HG02970 (cell line): ENCODE measurements at regions not wholly inside any gene's neighbourhood (a gene's known extent, or its start where the extent isn't known, plus 50 kb on each side); places are given as distances from the start of the nearest gene placed in this dataset.

Experiments used
- ATAC-seq: cut with Tn5 transposase; IDR thresholded peaks from one replicate; pipeline ENCODE4 v1.9.1; 2021; ENCODE audit warnings: mild to moderate bottlenecking, moderate library complexity, moderate number of reproducible peaks; ENCODE audit not compliant: unreplicated experiment, low FRiP score

- ATAC-seq: no peak
These were observed 1175.4 kb upstream of the TENM4 start for GRCh38 chr11:80616070-80616800.

- ATAC-seq: no peak
These were observed 1172.8 kb upstream of the TENM4 start for GRCh38 chr11:80613655-80614054.

GRCh38 chr11:80610516-80610915, 1169.7 kb upstream of the TENM4 start:
- ATAC-seq: no peak

GRCh38 chr11:80603472-80603871, 1162.6 kb upstream of the TENM4 start:
- no peak for ATAC-seq

GRCh38 chr11:80598905-80599304, 1158.1 kb upstream of the TENM4 start:
- ATAC-seq: no peak

GRCh38 chr11:80596291-80596810, 1155.5 kb upstream of the TENM4 start:
- no peak for ATAC-seq

GRCh38 chr11:80595011-80595410, 1154.2 kb upstream of the TENM4 start:
- no peak for ATAC-seq

GRCh38 chr11:80593648-80594374, 1153.0 kb upstream of the TENM4 start:
- ATAC-seq: no peak

- ATAC-seq: no peak
These were observed 1151.7 kb upstream of the TENM4 start for GRCh38 chr11:80592546-80592945.

GRCh38 chr11:80587906-80588305, 1147.1 kb upstream of the TENM4 start:
- ATAC-seq: no peak

GRCh38 chr11:80586464-80586863, 1145.6 kb upstream of the TENM4 start:
- ATAC-seq: no peak

- ATAC-seq: no peak
These were observed 1143.8 kb upstream of the TENM4 start for GRCh38 chr11:80584661-80585060.

- ATAC-seq: no peak
These were observed 1129.0 kb upstream of the TENM4 start for GRCh38 chr11:80569832-80570231.

GRCh38 chr11:80565231-80565630, 1124.4 kb upstream of the TENM4 start:
- no peak for ATAC-seq

GRCh38 chr11:80562523-80563125, 1121.8 kb upstream of the TENM4 start:
- ATAC-seq: no peak

- no peak for ATAC-seq
These were observed 1119.1 kb upstream of the TENM4 start for GRCh38 chr11:80559942-80560341.

GRCh38 chr11:80553565-80553964, 1112.7 kb upstream of the TENM4 start:
- no peak for ATAC-seq

GRCh38 chr11:80542704-80543103, 1101.9 kb upstream of the TENM4 start:
- no peak for ATAC-seq

GRCh38 chr11:80538040-80538439, 1097.2 kb upstream of the TENM4 start:
- ATAC-seq: no peak

GRCh38 chr11:80533463-80533862, 1092.6 kb upstream of the TENM4 start:
- no peak for ATAC-seq

- no peak for ATAC-seq
These were observed 1091.9 kb upstream of the TENM4 start for GRCh38 chr11:80532633-80533232.
